ENCODE measurements at regions not wholly inside any gene's neighbourhood (a gene's known extent, or its start where the extent isn't known, plus 50 kb on each side); places are given as distances from the start of the nearest gene placed in this dataset.

DNA sequence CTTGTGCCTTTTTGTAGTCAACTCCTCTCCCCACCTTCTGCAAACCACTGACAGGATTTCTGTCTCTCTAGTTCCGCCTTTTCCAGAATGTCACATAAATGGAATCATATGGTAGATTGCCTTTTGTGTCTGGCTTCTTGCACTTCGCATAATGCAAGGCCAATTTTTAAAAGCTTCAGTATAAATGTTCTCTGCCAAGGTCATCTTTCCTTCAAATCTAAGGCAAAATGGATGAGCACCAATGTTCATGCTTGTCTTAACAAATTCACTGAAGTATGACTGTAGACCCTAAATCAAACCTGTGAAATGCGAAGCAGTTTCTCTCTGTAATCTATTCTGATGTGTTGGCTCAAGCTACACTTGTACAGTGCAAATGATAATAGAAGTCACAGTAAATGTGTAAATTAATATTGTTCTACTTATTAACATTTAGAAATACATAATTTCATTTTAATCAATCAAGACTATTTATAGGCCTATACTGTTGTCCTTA is 92.8 kb upstream of the GLS start:
- Mint-ChIP-seq H3K27ac (no peak overlapping the region), H3K4me1 (peaks cover 4 to 7% (median 6%) of the 10 kb centered on the region in 4 donors), H3K4me3 (no peak overlapping the region), H3K36me3 (no peaks in the 10 kb centered on the region), H3K9me3 (no peaks in the 10 kb centered on the region), H3K27me3 (peaks cover 0 to 6% (median 0%) of the 10 kb centered on the region in 5 donors)
- POLR2A ChIA-PET: no interaction called here
- no peak for ATAC-seq
- DNase-seq: no peak

GRCh38 chr2:190789074-190790004 is 91.3 kb upstream of the GLS start:
- H3K27ac Mint-ChIP-seq: peak overlapping the region in 1 of 10 donors; percentile 34
- no peak for DNase-seq
- no peak for ATAC-seq
- POLR2A ChIA-PET: no interaction called here
- H3K36me3 Mint-ChIP-seq: no peaks in the 10 kb centered on the region
- no peak overlapping the region for H3K4me3 Mint-ChIP-seq
- H3K27me3 Mint-ChIP-seq: peaks cover 0 to 6% (median 0%) of the 10 kb centered on the region in 5 donors
- no peaks in the 10 kb centered on the region for H3K9me3 Mint-ChIP-seq
- H3K4me1 Mint-ChIP-seq: peaks cover 6 to 7% (median 6%) of the 10 kb centered on the region in 4 donors

GRCh38 chr2:190791347-190791975 is 89.2 kb upstream of the GLS start:
- Mint-ChIP-seq H3K36me3 (no peaks in the 10 kb centered on the region), H3K27me3 (peaks cover 0 to 6% (median 0%) of the 10 kb centered on the region in 5 donors), H3K27ac (no peak overlapping the region), H3K4me3 (no peak overlapping the region), H3K4me1 (peaks cover 6 to 7% (median 6%) of the 10 kb centered on the region in 4 donors), H3K9me3 (no peaks in the 10 kb centered on the region)
- DNase-seq (no peak), ATAC-seq (no peak)
- POLR2A ChIA-PET: no interaction called here

DNA sequence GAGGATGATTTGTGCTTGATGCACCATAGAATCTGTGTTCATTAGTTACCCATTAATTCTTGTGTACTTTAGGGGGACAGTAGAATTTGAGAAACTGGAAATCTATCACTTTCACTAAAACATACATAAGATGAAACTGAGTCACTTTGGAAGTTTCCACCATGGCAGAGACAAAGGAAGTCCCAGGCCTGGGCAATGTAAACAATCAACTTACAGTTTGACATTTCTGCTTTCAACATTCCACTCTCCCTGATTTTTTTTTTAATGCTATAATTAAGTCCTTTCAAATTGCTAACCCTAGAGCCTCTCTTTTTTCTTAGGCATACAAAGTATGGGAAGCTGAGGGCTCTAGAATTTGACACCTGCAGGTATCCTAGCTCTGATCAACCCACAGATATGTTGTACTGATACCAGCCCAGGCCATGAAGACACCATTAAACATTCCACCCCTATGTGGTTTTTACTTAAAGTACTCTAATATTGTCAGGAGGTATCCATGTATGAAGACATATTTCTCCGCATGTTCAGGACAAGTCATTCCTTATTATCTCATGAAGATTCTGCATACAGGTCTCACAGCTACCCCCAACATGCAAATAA is 88.5 kb upstream of the GLS start:
- Mint-ChIP-seq H3K36me3 (no peaks in the 10 kb centered on the region), H3K9me3 (no peaks in the 10 kb centered on the region), H3K27me3 (peaks cover 0 to 6% (median 0%) of the 10 kb centered on the region in 5 donors), H3K4me1 (peaks cover 6 to 7% (median 6%) of the 10 kb centered on the region in 4 donors), H3K4me3 (no peak overlapping the region), H3K27ac (no peak overlapping the region)
- ATAC-seq: no peak
- DNase-seq: no peak
- POLR2A ChIA-PET: no interaction called here

- Mint-ChIP-seq H3K27ac (peak overlapping the region in 1 of 10 donors; percentile 55), H3K9me3 (no peaks in the 10 kb centered on the region), H3K4me1 (peaks cover 6 to 7% (median 6%) of the 10 kb centered on the region in 4 donors), H3K27me3 (peaks cover 0 to 6% (median 0%) of the 10 kb centered on the region in 5 donors), H3K4me3 (no peak overlapping the region), H3K36me3 (no peaks in the 10 kb centered on the region)
- POLR2A ChIA-PET: interaction anchor here (0.6 kb wide), 2 partner anchors 13 to 89 kb away, joined by 3 read pairs; no protein-coding TSS in a partner anchor
- no peak for DNase-seq
- no peak for ATAC-seq
Observed at GRCh38 chr2:190792956-190793888, 87.4 kb upstream of the GLS start.

DNA sequence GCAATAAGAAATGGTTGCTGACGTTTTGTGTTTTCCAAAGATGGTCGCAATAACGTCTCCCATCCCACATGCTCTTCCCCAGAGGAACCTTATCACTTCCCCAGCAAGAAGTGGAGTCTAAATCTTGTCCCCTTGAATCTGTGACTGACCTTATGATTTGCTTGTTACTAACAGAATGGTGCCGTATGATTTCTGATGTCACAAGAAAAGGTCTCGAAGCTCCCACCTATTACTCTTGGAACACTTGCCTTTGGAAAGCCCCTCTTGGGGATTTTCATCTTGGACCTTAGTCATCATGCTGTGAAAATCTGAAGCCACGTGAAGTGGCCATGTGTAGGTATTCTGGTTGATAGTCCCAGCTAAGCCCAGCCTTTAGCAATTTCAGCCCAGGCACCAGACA is 86.2 kb upstream of the GLS start:
- ATAC-seq: no peak
- POLR2A ChIA-PET: no interaction called here

DNA sequence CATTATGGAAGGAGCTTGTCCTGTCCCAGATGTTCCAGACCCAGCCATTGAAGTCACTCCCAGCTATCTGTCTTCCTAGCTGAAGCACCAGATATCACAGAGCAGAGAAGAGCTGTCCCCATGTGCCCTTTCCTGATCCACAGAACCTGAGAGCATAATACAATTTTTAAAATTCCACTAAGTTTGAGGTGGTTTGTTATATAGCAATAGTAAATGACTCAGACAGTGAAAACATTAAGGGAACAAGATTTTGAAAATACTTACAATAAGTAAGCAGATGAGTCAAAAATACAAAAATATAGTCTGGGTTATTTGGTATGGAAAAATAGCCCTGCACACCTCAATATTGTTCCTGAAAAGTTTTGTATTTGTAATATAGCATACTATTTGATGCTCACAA is 85.8 kb upstream of the GLS start:
- Mint-ChIP-seq H3K27me3 (peaks cover 0 to under 1% (median 0%) of the 10 kb centered on the region in 5 donors), H3K36me3 (no peaks in the 10 kb centered on the region), H3K27ac (no peak overlapping the region), H3K4me3 (no peak overlapping the region), H3K4me1 (peaks cover 2 to 7% (median 6%) of the 10 kb centered on the region in 4 donors), H3K9me3 (no peaks in the 10 kb centered on the region)
- DNase-seq: no peak
- no peak for ATAC-seq
- POLR2A ChIA-PET: no interaction called here

More for the DNA sequence above, 86.2 kb upstream of the GLS start:
- peaks cover 0 to 5% (median 0%) of the 10 kb centered on the region in 5 donors for H3K27me3 Mint-ChIP-seq
- peaks cover 6 to 7% (median 6%) of the 10 kb centered on the region in 4 donors for H3K4me1 Mint-ChIP-seq
- H3K27ac Mint-ChIP-seq: no peak overlapping the region
- H3K36me3 Mint-ChIP-seq: no peaks in the 10 kb centered on the region
- H3K9me3 Mint-ChIP-seq: no peaks in the 10 kb centered on the region
- DNase-seq: no peak
- H3K4me3 Mint-ChIP-seq: no peak overlapping the region

GRCh38 chr2:190795686-190796085 is 84.9 kb upstream of the GLS start:
- no peak for ATAC-seq
- POLR2A ChIA-PET: interaction anchor here (0.5 kb wide), 1 partner anchor 28 kb away, joined by 4 read pairs; no protein-coding TSS in a partner anchor
- no peak overlapping the region for H3K27ac Mint-ChIP-seq

GRCh38 chr2:190799999-190800398 is 80.6 kb upstream of the GLS start:
- Mint-ChIP-seq H3K27ac (no peak overlapping the region), H3K36me3 (no peaks in the 10 kb centered on the region), H3K4me3 (no peak overlapping the region), H3K27me3 (no peaks in the 10 kb centered on the region), H3K4me1 (no peaks in the 10 kb centered on the region), H3K9me3 (no peaks in the 10 kb centered on the region)
- DNase-seq (no peak), ATAC-seq (no peak)
- POLR2A ChIA-PET: no interaction called here

More at GRCh38 chr2:190795686-190796085, 84.9 kb upstream of the GLS start:
- H3K4me1 Mint-ChIP-seq: peaks cover 0 to 7% (median 6%) of the 10 kb centered on the region in 4 donors
- no peaks in the 10 kb centered on the region for H3K9me3 Mint-ChIP-seq
- H3K4me3 Mint-ChIP-seq: no peak overlapping the region
- H3K27me3 Mint-ChIP-seq: no peaks in the 10 kb centered on the region
- no peak for DNase-seq
- no peaks in the 10 kb centered on the region for H3K36me3 Mint-ChIP-seq

- no peaks in the 10 kb centered on the region for H3K9me3 Mint-ChIP-seq
- H3K4me3 Mint-ChIP-seq: no peak overlapping the region
- H3K4me1 Mint-ChIP-seq: no peaks in the 10 kb centered on the region
- POLR2A ChIA-PET: no interaction called here
- DNase-seq: no peak
- H3K36me3 Mint-ChIP-seq: no peaks in the 10 kb centered on the region
- ATAC-seq: no peak
- H3K27me3 Mint-ChIP-seq: no peaks in the 10 kb centered on the region
- no peak overlapping the region for H3K27ac Mint-ChIP-seq
Observed at GRCh38 chr2:190800528-190800927, 80.1 kb upstream of the GLS start.

DNA sequence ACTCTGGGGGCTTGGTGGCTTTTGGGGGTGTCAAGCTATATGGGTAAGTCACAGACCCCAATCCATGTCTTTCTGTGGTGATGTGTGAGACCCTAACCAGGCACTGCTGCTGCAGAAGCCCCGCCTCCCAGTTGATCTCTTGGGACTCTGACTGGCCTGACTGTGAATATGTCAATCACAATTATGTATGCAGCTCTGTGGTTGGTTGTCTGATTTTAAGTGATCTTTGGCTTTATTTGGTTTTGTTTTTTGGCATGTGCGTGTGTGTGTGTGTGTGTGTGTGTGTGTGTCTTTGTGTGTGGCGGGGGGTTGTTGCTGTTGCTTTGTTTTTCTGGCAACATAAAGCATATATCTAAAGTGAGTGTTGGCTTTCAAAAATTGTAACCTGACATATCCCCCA is 78.5 kb upstream of the GLS start:
- ATAC-seq: no peak
- H3K9me3 Mint-ChIP-seq: no peaks in the 10 kb centered on the region
- no peak overlapping the region for H3K27ac Mint-ChIP-seq

GRCh38 chr2:190802626-190803209 is 77.9 kb upstream of the GLS start:
- no peaks in the 10 kb centered on the region for H3K36me3 Mint-ChIP-seq
- DNase-seq (no peak), ATAC-seq (no peak)
- no peak overlapping the region for H3K4me3 Mint-ChIP-seq
- H3K27ac Mint-ChIP-seq: no peak overlapping the region
- H3K4me1 Mint-ChIP-seq: peaks cover 0 to 1% (median 0%) of the 10 kb centered on the region in 4 donors
- POLR2A ChIA-PET: no interaction called here
- H3K27me3 Mint-ChIP-seq: no peaks in the 10 kb centered on the region
- H3K9me3 Mint-ChIP-seq: no peaks in the 10 kb centered on the region

More for the DNA sequence above, 78.5 kb upstream of the GLS start:
- no peak for DNase-seq
- Mint-ChIP-seq H3K36me3 (no peaks in the 10 kb centered on the region), H3K4me3 (no peak overlapping the region), H3K4me1 (no peaks in the 10 kb centered on the region), H3K27me3 (no peaks in the 10 kb centered on the region)
- POLR2A ChIA-PET: no interaction called here

Data from naive thymus-derived CD8-positive, alpha-beta T cell (primary cell).